HUES64 (cell line): ENCODE measurements at regions not wholly inside any gene's neighbourhood (a gene's known extent, or its start where the extent isn't known, plus 50 kb on each side); places are given as distances from the start of the nearest gene placed in this dataset.

Source experiments
- H3K27ac ChIP-seq: 2 replicates; pipeline ENCODE4 v1.7.0; 2013; ENCODE audit warnings: low read depth, low read length, inconsistent platforms
- H3K27me3 ChIP-seq: 2 replicates; pipeline ENCODE4 v1.6.1; 2013; ENCODE audit warnings: mild to moderate bottlenecking, low read length; ENCODE audit not compliant: insufficient read depth
- H3K36me3 ChIP-seq: 2 replicates; pipeline ENCODE4 v1.6.1; 2013; ENCODE audit warnings: mild to moderate bottlenecking, low read length; ENCODE audit not compliant: insufficient read depth
- H3K4me1 ChIP-seq: 2 replicates; pipeline ENCODE4 v1.6.1; 2013; ENCODE audit warnings: mild to moderate bottlenecking, low read length, moderate library complexity; ENCODE audit not compliant: insufficient read depth
- H3K4me3 ChIP-seq: 2 replicates; pipeline ENCODE4 v1.5.1; 2013; ENCODE audit warnings: mild to moderate bottlenecking, low read length, moderate library complexity
- H3K9ac ChIP-seq: 2 replicates; pipeline ENCODE4 v1.6.1; 2013; ENCODE audit warnings: mild to moderate bottlenecking, low read depth, low read length
- H3K9me3 ChIP-seq: 2 replicates; pipeline ENCODE4 v1.6.1; 2013; ENCODE audit warnings: low read depth, low read length; ENCODE audit not compliant: insufficient read depth
- WGBS: fragments of 150-250, 120-280 bp; methylation state at CpG from one replicate; pipeline ENCODE4 v1.1.7; 2013; ENCODE audit warnings: missing lambda C conversion rate; 5-methylcytosine and 5-hydroxymethylcytosine counted together

DNA sequence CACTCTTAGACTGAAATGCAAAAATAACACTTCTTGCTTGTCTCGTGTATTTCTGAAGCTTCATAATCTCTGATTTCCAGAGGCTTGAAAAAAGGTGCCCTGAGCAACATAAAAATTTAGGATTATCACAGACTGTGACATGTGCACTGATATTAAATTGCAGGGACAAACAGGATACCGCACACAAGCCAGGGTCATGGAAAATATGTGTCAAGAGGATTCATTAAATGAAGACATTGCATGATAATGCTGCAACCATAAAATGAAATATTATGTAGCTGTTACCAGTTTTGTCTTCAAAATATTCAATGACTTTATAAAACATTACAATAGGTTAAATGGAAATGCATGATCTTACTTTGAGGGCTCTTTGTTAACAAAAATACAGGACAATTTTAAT, 328.0 kb downstream of the KCTD8 start:
- Histone ChIP-seq H3K36me3 (no peaks in the 10 kb centered on the region), H3K9ac (no peak overlapping the region), H3K9me3 (no peaks in the 10 kb centered on the region), H3K4me1 (no peaks in the 10 kb centered on the region), H3K27ac (no peak overlapping the region), H3K4me3 (no peak overlapping the region), H3K27me3 (no peaks in the 10 kb centered on the region)
- WGBS = 96% methylated on average over 2 of the region's 2 CpGs

DNA sequence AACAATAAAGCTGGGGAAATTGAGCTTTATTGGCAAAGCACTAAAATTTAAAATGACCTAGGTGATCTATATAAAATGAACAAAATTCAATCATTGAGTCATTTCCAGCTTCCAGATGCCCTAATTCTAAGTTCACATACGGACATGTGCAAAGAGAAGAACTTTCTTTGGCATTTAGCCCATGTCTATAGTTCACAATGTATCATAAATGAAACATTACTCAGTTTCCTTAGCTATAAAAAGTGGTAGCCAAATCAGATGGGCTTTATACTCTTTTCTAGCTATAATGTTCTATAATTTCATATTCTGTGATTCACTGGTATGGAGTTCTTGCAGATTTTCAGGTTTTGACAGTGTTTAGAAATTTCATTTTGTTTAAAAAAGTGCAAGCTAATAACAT, 327.4 kb downstream of the KCTD8 start:
- Histone ChIP-seq H3K4me1 (no peaks in the 10 kb centered on the region), H3K27me3 (no peaks in the 10 kb centered on the region), H3K27ac (no peak overlapping the region), H3K4me3 (no peak overlapping the region), H3K36me3 (no peaks in the 10 kb centered on the region), H3K9me3 (no peaks in the 10 kb centered on the region), H3K9ac (no peak overlapping the region)
- 95% methylated on average over 1 of the region's 1 CpG for WGBS
